Stimulated activated CD4-positive, alpha-beta T cell treated with anti-CD3 and anti-CD28 coated beads, Interleukin-2, amount 100 ng/mL, for 4 hours (primary cell): ENCODE measurements at regions not wholly inside any gene's neighbourhood (a gene's known extent, or its start where the extent isn't known, plus 50 kb on each side); places are given as distances from the start of the nearest gene placed in this dataset.

Source experiments
- DNase-seq: peaks from one replicate; pipeline ENCODE4 v3.0.0-alpha.2; 2020; ENCODE audit warnings: low read depth

- no peak for DNase-seq
Observed at GRCh38 chr22:26847046-26847445, 189.7 kb downstream of the MIAT start.

DNA sequence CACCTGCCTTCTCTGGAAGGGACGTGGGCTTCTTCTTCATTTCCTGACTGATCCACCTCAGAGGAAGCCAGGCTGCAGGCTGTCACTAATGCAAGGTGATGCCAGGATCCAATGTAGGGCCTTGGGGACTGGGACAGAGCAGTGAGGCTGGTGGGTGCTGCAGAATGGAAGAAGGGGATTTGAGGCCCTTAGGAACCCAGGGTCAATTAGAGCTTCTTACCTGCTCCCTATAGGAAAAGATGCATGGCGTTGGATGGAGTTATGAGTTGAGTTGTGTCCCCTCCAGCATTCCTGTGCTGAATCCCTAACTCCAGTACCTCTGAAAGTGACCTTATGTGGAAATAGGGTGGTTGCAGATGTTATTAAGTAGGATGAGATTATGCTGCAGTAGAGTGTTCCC, 190.4 kb downstream of the MIAT start:
- no peak for DNase-seq

GRCh38 chr22:26848244-26848920, 191.0 kb downstream of the MIAT start:
- no peak for DNase-seq

DNA sequence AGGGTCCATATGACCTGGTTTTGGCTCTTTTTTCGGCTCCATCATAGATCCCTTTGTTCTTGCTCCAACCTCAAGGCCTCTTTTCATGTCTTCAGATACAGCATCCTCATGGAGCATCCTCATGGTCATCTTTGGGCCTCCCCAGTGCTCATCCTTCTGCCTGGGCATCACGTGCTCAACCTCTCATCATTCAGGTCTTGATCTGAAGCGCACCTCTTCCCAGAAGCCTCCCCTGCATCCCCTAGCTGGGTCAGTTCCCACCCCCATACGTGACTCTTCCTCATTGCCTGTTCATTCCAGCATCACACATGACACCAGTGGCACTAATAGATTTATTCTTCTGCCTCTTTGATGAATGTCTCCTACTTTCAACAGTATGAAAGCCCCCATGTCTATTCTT, 192.2 kb downstream of the MIAT start:
- no peak for DNase-seq

DNA sequence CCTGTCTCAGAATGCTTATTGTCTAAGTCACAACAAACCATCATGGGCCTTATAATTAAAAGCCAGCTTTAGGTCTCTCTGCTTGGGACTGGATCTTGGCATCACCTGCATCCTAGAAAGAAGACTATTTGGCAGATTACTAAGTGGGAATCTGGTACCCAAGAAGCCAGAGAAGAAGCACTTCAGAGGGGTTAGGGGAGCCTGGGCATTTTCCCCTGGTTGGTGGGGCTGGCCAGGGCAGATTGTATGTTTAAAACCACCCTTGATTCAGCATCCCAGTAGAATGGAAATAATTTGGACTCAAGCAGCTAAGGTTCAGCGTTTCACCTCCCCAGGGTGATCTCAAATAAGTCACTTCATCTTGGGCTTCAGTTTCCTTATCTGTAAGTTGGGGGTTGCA, 193.7 kb downstream of the MIAT start:
- DNase-seq = no peak

DNA sequence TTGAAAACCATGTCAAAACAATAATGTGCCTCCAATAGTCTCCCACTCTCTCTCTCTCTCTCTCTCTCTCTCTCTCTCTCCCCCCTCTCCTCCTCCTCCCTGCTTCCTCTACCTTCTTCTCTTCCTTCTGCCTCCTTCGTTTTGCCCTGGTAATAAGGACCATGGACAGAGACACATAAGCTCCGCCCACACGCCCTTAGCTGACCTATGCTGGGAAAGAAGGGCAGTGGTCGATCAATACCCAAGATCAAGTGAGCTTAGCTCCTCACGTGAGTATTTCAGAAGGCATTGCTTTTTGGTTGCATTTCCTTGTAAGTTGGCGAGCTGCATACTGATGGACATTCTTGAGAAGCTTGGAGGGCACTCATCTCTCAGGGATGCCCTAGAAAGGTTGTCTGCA, 194.8 kb downstream of the MIAT start:
- DNase-seq = no peak

DNA sequence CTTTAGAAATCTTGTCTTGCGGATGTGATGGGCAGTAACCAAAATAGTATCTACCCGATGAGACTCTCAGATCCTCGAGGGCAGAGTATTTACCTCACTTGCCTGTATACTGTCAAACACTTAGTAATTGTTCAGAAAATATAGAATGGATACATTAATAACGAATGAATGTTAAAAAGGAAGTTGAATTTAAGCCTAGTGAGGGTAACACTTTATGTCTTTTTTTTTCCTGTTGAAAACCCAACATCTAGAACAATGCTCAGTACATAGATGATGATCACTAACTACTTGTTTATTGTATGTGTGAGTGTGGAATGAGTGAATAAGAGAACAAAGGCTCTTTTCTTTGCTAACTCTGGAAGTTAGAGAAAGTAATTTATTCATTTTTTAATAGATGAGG, 195.7 kb downstream of the MIAT start:
- no peak for DNase-seq

DNA sequence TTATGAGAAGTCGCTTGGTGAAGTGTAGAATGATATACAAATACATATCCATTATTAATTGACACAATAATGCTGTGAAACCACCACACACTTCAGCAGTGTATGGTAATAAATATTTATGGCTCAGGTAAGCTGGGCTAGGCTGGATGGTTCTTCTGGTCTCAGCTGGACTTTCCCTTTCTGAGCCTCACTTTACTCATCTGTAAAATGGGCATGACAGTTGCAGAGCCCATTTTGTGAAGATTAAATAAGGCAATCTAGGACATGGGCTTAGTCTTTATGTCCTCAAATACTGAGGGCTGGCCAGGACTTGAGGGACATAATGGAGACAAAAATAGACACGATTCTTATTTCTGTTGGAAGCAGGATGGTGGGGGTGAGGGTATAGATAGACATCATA, 196.1 kb downstream of the MIAT start:
- no peak for DNase-seq

- DNase-seq = no peak
Observed at GRCh38 chr22:26857169-26857568, 199.8 kb downstream of the MIAT start.

GRCh38 chr22:26860301-26860700, 202.9 kb downstream of the MIAT start:
- no peak for DNase-seq

- no peak for DNase-seq
Observed at GRCh38 chr22:26865021-26865420, 207.6 kb downstream of the MIAT start.

DNA sequence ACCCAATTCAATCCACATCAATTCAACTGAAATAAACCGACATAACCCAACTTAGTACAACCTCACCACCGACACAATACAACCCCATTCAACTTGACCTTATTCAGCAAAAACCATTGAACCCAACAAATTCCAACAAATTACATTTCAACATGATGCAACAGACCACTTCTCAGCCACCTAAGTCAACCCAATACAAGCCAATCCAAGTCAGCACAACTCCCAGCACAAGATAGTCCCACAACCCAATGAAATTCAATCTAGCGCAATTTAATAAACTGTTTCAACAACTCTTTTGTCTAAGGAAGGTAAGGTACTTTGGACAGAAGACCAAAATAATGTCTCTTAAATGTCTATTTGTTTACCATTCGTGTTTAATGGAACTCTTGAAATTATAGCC, 226.0 kb downstream of the MIAT start:
- no peak for DNase-seq

GRCh38 chr22:26884921-26885320, 227.5 kb downstream of the MIAT start:
- DNase-seq = no peak

GRCh38 chr22:26885441-26886261, 228.3 kb downstream of the MIAT start:
- no peak for DNase-seq

- no peak for DNase-seq
Observed at GRCh38 chr22:26887456-26887855, 230.1 kb downstream of the MIAT start.

- DNase-seq = no peak
Observed at GRCh38 chr22:26887916-26888315, 230.5 kb downstream of the MIAT start.

DNA sequence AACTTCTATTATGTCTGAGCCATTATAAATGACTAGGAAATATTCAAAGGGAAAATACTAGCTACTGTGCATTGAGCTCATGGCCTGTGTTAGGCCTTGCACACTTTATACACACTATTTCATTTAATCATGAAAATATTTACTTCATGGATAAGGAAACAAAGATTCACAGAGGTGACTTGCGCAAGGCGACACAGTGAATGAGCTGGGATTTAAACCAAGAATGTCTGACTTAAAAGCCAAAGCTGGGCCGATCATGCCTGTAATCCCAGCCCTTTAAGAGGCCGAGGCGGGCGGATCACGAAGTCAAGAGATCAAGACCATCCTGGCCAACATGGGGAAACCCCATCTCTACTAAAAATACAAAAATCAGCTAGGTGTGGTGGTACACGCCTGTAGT, 231.5 kb downstream of the MIAT start:
- DNase-seq = no peak

GRCh38 chr22:26889802-26890201, 232.4 kb downstream of the MIAT start:
- no peak for DNase-seq

GRCh38 chr22:26890870-26891269, 233.5 kb downstream of the MIAT start:
- DNase-seq = no peak

DNA sequence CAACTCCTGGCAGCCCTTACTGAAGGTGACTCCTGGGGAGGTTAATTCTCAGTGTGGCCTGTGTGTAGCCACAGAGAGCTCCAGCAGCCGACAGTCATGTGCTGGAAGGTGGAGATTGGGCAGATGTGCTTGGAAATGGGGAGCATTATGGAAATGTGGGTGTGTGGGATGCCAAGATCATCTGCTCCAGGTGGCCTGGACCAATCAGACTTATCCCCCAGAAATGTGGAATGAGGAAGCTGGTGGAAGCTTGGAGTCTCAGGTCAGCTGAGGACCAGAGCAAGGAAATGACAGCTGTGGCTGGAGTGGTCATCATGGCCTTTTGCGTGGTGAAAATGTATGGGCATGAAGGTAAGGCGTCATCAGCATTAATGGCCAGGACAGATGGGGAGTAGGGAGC, 234.0 kb downstream of the MIAT start:
- no peak for DNase-seq

DNA sequence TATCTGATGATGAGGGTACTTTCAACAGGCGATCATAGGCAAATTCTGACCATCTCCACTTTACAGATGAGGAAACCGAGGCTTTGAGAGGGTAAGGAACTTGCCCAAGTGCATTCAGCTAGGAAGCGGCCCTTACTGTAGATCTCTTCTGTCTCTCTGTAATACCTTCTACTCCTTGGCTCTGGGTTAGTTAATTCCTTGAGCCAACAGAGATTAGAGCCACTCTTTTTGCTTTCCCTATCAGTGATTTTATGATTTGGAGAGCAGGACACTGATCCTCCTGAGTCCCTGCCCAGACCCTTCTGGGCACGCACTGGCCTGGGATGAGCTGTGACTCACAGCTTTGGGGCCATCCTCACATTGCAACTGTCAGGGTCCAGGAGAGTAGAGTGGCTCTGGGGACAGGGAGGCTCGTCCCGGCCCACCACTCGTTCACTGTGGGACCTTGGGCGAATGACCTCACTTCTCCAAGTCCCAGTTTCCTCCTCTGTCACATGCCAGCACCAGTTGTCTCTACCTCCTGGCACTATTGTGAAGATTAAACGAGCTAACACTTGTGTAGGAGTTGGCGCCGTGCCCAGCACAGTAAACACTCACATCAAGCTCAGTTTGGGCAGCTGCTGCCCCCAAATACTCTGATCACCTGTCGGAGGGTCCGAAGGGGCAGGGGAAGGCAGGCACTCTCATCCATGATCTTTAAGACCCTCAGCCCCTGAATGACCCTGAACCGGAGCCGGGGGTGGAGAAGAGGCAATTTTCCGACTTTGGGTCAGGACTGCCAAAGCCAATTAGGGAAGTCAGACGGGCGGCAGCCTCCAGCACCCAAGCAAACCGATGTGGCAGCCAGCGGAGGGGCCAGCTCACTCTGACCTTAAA, 235.0 kb downstream of the MIAT start:
- no peak for DNase-seq

DNA sequence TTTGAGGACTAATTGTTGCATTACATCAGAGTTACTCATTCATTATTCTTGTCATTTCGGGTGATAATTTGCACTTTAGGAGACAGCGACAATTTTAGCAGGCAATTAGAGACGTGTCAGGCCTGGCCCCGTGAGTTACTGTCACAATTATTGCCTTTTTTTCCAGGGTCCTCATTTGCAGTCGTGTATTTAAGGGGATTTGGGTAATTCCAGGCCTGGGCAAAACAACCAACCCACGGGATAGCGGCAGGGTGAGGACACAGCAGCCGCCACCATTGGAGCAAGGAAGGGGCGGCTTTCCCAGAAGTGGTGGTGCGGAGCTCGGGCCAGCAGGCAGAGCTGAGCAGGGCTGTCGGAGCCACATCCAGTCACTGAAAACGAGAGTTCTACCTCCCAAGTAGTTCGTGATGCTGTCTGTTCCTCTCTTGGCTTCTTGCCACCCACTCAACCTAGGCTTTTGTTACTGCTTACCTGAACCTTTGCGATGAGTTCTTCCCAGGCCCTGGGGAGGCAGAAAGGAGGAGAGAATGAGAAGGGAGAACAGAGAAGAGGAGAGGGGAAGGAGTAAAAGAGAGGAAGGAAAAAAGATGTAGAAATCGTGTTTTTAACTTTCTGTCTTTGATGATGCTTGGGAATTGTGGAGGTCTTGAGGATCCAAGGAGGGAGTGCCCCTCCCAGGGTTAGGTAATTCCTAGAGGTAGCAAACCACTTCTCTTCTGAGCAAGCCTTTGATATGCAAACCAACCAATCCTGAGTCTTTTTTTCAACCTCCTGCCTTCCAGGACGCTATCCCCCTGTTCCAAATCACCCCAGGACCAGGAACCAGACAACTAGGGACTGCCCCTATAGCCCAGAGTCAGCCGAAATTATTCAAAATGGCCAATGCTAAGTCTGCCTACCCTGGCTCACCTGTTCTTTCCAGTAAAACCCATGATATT, 236.1 kb downstream of the MIAT start:
- no peak for DNase-seq
